K562 (cell line): ENCODE measurements at regions not wholly inside any gene's neighbourhood (a gene's known extent, or its start where the extent isn't known, plus 50 kb on each side); places are given as distances from the start of the nearest gene placed in this dataset.

Source experiments
- ATAC-seq: fragments of 200-7000 bp; cut with Tn5 transposase; 3 replicates; pipeline ENCODE4 v1.9.1; 2020; ENCODE audit warnings: moderate library complexity
- BruUV-seq: library from RNA; stranded (reverse); fragments of 400-500 nt; replicated peaks from 2 replicates; lab custom pipeline; 2021; lab: Mats Ljungman, UMichigan
- CTCF ChIA-PET: fragments of 300-600 bp; formaldehyde crosslinking; extraction: SDS; loops from one replicate; lab custom pipeline; 2021; ENCODE audit warnings: low intra/inter-chr PET ratio; lab: Yijun Ruan, JAX
- POLR2A ChIA-PET: fragments of 300-600, 350-650 bp; sonication (Branson Sonifier 250); formaldehyde crosslinking; extraction: SDS; loops from one replicate; lab custom pipeline; 2021; ENCODE audit warnings: antibody characterized with exemption, inconsistent platforms; lab: Yijun Ruan, JAX
- DNase-seq, 4 experiments: peaks; one replicate each; pipeline versions ENCODE4 v3.0.0 to v3.0.0-alpha.2; 2011 to 2018; ENCODE audit warnings: low spot score in 3 of 4, mixed read lengths in 3 of 4; ENCODE audit errors: extremely low read depth in 1 of 4
- FAIRE-seq: peaks from 2 replicates; lab custom pipeline; 2011; peaks lifted over from hg19 to GRCh38; lab: Jason Lieb, UNC
- H2AFZ ChIP-seq: 2 replicates; pipeline ENCODE4 v1.6.0; 2011; ENCODE audit warnings: low read depth, low read length, control low read depth, inconsistent platforms
- H3K27ac ChIP-seq: fragments of 200-600 bp; 3 replicates; pipeline ENCODE4 v1.8.0; 2011; ENCODE audit warnings: low read depth, mild to moderate bottlenecking, control low read depth, inconsistent platforms, low read length, moderate library complexity, mixed read lengths; ENCODE audit errors: extremely low read depth
- H3K27me3 ChIP-seq, 2 experiments: fragments of 300-600 bp in 1 of 2; 2 replicates in 1 of 2; 3 replicates in 1 of 2; pipeline versions ENCODE4 v1.6.0 to v1.8.0; 2011; ENCODE audit warnings: inconsistent platforms in 2 of 2, low read length in 2 of 2, mild to moderate bottlenecking in 1 of 2, mixed read lengths in 1 of 2, moderate library complexity in 1 of 2; ENCODE audit not compliant: control insufficient read depth in 2 of 2, insufficient read depth in 2 of 2
- H3K36me3 ChIP-seq: fragments of 300-600 bp; 3 replicates; pipeline ENCODE4 v1.8.0; 2011; ENCODE audit warnings: mild to moderate bottlenecking, low read length, inconsistent platforms; ENCODE audit not compliant: control insufficient read depth, insufficient read depth
- H3K4me1 ChIP-seq, 2 experiments: fragments of 200-600 bp in 1 of 2; replicated peaks in 1 of 2; 2 replicates in 1 of 2; 3 replicates in 1 of 2; pipeline versions ENCODE4 v1.5.1 to v1.8.0; 2011; ENCODE audit warnings: inconsistent platforms in 2 of 2, low read length in 2 of 2, mild to moderate bottlenecking in 1 of 2, mixed read lengths in 1 of 2, moderate library complexity in 1 of 2; ENCODE audit not compliant: control insufficient read depth in 2 of 2, insufficient read depth in 2 of 2
- H3K4me2 ChIP-seq: 2 replicates; pipeline ENCODE4 v1.6.1; 2011; ENCODE audit warnings: low read length, control low read depth, inconsistent platforms, mixed read lengths; ENCODE audit not compliant: insufficient read depth
- H3K4me3 ChIP-seq: fragments of 200-600 bp; sonication (generic), shearing (Covaris generic); 2 replicates; pipeline ENCODE4 v1.5.1; 2016; ENCODE audit warnings: control low read depth, inconsistent platforms
- H3K79me2 ChIP-seq: fragments of 200-600 bp; 3 replicates; pipeline ENCODE4 v1.8.0; 2011; ENCODE audit warnings: low read length, inconsistent platforms; ENCODE audit not compliant: control insufficient read depth, insufficient read depth
- H3K9ac ChIP-seq, 2 experiments: 2 replicates each; pipeline versions ENCODE4 v1.6.0 to v1.6.1; 2011; ENCODE audit warnings: low read depth in 2 of 2, low read length in 2 of 2, control low read depth in 1 of 2, inconsistent platforms in 1 of 2, mild to moderate bottlenecking in 1 of 2, mixed read lengths in 1 of 2; ENCODE audit not compliant: insufficient read depth in 1 of 2
- H3K9me1 ChIP-seq: one replicate; pipeline ENCODE4 v1.6.0; 2011; ENCODE audit warnings: inconsistent platforms, mild to moderate bottlenecking, low read length, moderate library complexity; ENCODE audit not compliant: control insufficient read depth, insufficient read depth
- H3K9me3 ChIP-seq: replicated peaks from 2 replicates; pipeline ENCODE4 v1.5.1; 2011; ENCODE audit warnings: low read depth, low read length, inconsistent platforms; ENCODE audit not compliant: control insufficient read depth, insufficient read depth
- H4K20me1 ChIP-seq: replicated peaks from 2 replicates; pipeline ENCODE4 v1.6.1; 2011; ENCODE audit warnings: low read length, inconsistent platforms, mixed read lengths; ENCODE audit not compliant: control insufficient read depth, insufficient read depth
- DDX20 ChIP-seq: fragments of 450-650 bp; IDR thresholded peaks from 2 replicates; pipeline ENCODE4 v1.6.1; 2016; ENCODE audit warnings: missing genetic modification characterization, low read depth, mild to moderate bottlenecking, missing compliant biosample characterization, moderate library complexity
- ETS2 ChIP-seq: IDR thresholded peaks from 2 replicates; pipeline ENCODE4 v1.6.1; 2016; ENCODE audit warnings: borderline replicate concordance, missing genetic modification characterization, mild to moderate bottlenecking, moderate library complexity, missing compliant biosample characterization; ENCODE audit not compliant: poor library complexity, severe bottlenecking
- FOSL1 ChIP-seq: fragments of 200-800 bp; sonication (Bioruptor generic); conservative IDR thresholded peaks from 2 replicates; pipeline ENCODE4 v1.6.1; 2016; ENCODE audit warnings: missing genetic modification characterization, missing compliant biosample characterization
- HIVEP1 ChIP-seq: fragments of 250-450 bp; sonication (Bioruptor Pico); IDR thresholded peaks from 2 replicates; pipeline ENCODE4 v1.4.0; 2020; ENCODE audit warnings: mild to moderate bottlenecking
- POLR2A ChIP-seq: fragments of 450-650 bp; conservative IDR thresholded peaks from 2 replicates; pipeline ENCODE4 v1.6.1; 2016
- PTRF ChIP-seq: fragments of 450-650 bp; IDR thresholded peaks from 2 replicates; pipeline ENCODE4 v1.6.1; 2016; ENCODE audit warnings: mild to moderate bottlenecking, missing genetic modification characterization, missing compliant biosample characterization
- SMAD3 ChIP-seq: fragments of 450-650 bp; formaldehyde crosslinking; conservative IDR thresholded peaks from 2 replicates; pipeline ENCODE4 v1.4.0; 2020; ENCODE audit warnings: mild to moderate bottlenecking
- VEZF1 ChIP-seq: fragments of 200-800 bp; sonication (Bioruptor generic); IDR thresholded peaks from 2 replicates; pipeline ENCODE4 v1.6.1; 2017; ENCODE audit warnings: missing genetic modification characterization, missing compliant biosample characterization
- ZNF263 ChIP-seq: sonication (generic); formaldehyde crosslinking; IDR thresholded peaks from 2 replicates; pipeline ENCODE4 v1.8.0; 2022; ENCODE audit warnings: mild to moderate bottlenecking, missing genetic modification reagents, borderline replicate concordance
- WGBS: fragments of 100-300 bp; shearing (Covaris generic); methylation state at CpG from one replicate; pipeline ENCODE4 v1.1.6; 2016; ENCODE audit warnings: low coverage, mixed read lengths; ENCODE audit not compliant: insufficient coverage; ENCODE audit errors: missing lambda C conversion rate; 5-methylcytosine and 5-hydroxymethylcytosine counted together
- in situ Hi-C: fragments of 300-500 bp; cut with MboI; formaldehyde crosslinking; loops from 4 replicates; pipeline ENCODE4 v1.15.0; 2018; ENCODE audit warnings: inconsistent platforms, mixed read lengths
- intact Hi-C: fragments of 100-400 bp; cut with micrococcal nuclease; formaldehyde crosslinking; loops from 2 replicates; pipeline ENCODE4 v1.14.2; 2022

- TF ChIP-seq ETS2 (tag) (no peak), VEZF1 (CRISPR knock-in tag) (no peak), DDX20 (tag) (no peak), HIVEP1 (CRISPR knock-in tag) (no peak)
Measured at GRCh38 chr3:182018361-182018760, 306.6 kb downstream of the SOX2 start (continued).

DNA sequence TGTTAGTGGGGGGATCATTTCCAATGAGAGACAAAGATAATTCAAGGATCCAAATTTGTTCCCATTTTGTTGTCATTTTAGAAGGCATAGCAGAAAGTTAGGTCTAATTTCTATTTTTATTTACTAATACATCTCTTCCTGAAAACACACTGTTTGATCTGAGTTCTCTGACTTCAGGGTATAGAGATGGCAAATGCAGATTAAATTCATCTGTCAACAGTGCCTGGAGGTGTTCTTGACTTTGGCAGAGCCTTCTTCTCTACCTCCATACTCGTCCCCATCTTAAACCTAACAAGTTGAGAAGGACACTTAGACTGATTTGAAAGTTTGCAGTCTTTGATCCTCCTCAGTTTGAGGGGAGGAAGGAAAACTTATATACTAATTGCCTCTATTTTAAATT lies 308.2 kb downstream of the SOX2 start:
- H3K9ac ChIP-seq = no peak overlapping the region
- no peaks in the 10 kb centered on the region for H3K79me2 ChIP-seq
- no peaks in the 10 kb centered on the region for H3K9me1 ChIP-seq
- TF ChIP-seq SMAD3 (CRISPR knock-in tag) = no peak
- TF ChIP-seq POLR2A = no peak
- no peak for TF ChIP-seq ZNF263
- no peak for TF ChIP-seq FOSL1
- TF ChIP-seq PTRF (tag) = no peak
- CTCF ChIA-PET = no interaction called here
- POLR2A ChIA-PET = no interaction called here
- H3K27me3 ChIP-seq = no peaks in the 10 kb centered on the region
- in situ Hi-C loops = no loop called here
- no peaks in the 10 kb centered on the region for H3K36me3 ChIP-seq
- no peak overlapping the region for H3K4me2 ChIP-seq
- no peaks in the 10 kb centered on the region for H3K9me3 ChIP-seq
- intact Hi-C loops = no loop called here
- no peaks in the 10 kb centered on the region for H3K4me1 ChIP-seq
- BruUV-seq = no TSS peak
- H4K20me1 ChIP-seq = no peaks in the 10 kb centered on the region
- 0% methylated on average over 1 of the region's 1 CpG for WGBS
- FAIRE-seq (no peak), ATAC-seq (no peak), DNase-seq (no peak)
- no peak overlapping the region for H3K27ac ChIP-seq
- no peak overlapping the region for H2AFZ ChIP-seq
- no peak overlapping the region for H3K4me3 ChIP-seq
